ENCODE measurements at regions not wholly inside any gene's neighbourhood (a gene's known extent, or its start where the extent isn't known, plus 50 kb on each side); places are given as distances from the start of the nearest gene placed in this dataset.

GRCh38 chr4:156019246-156019645 lies 65.6 kb upstream of the CTSO start:
- TF ChIP-seq CTCF (IDR thresholded peaks at IDR 0.05) (no peak), POLR2A (IDR thresholded peaks at IDR 0.05) (no peak)
